ENCODE measurements at regions not wholly inside any gene's neighbourhood (a gene's known extent, or its start where the extent isn't known, plus 50 kb on each side); places are given as distances from the start of the nearest gene placed in this dataset.

- FAIRE-seq (no peak), DNase-seq (ENCODE audit: low read depth in 1 of 2, low spot score in 1 of 2) (no peak), ATAC-seq (no peak)
- ChIA-PET POLR2A (no interaction called here), CTCF (interaction anchor here (1.4 to 1.5 kb wide), 2 partner anchors 11 to 39 kb away, joined by 4 read pairs; no protein-coding TSS in a partner anchor)
- no peak overlapping the region for H3K4me3 ChIP-seq
- WGBS (ENCODE audit: missing lambda C conversion rate): 17% methylated on average over 2 of the region's 2 CpGs
- TF ChIP-seq POLR2A (IDR thresholded peaks at IDR 0.05; ENCODE audit: low read length) (no peak), BHLHE40 (IDR thresholded peaks at IDR 0.05; ENCODE audit: low read depth, low read length) (no peak), HOXA7 (CRISPR knock-in tag; IDR thresholded peaks at IDR 0.05) (no peak), HEYL (CRISPR knock-in tag; IDR thresholded peaks at IDR 0.05) (no peak)
- H3K4me1 ChIP-seq: no peaks in the 10 kb centered on the region
- no peak overlapping the region for H3K4me2 ChIP-seq
- no peak overlapping the region for H3K27ac ChIP-seq
- no peaks in the 10 kb centered on the region for H3K9me3 ChIP-seq
Observed at GRCh38 chr5:87741881-87742280, 329.2 kb upstream of the CCNH start.

GRCh38 chr5:87735923-87736322 is 323.2 kb upstream of the CCNH start:
- ChIA-PET POLR2A (no interaction called here), CTCF (no interaction called here)
- TF ChIP-seq ZC3H11A (IDR thresholded peaks at IDR 0.05) (no peak), RARB (CRISPR knock-in tag; IDR thresholded peaks at IDR 0.05) (no peak), FOSB (CRISPR knock-in tag; IDR thresholded peaks at IDR 0.05) (no peak), NR3C1 (IDR thresholded peaks at IDR 0.05) (no peak), MAFK (IDR thresholded peaks at IDR 0.05; ENCODE audit: partially characterized antibody) (peak; percentile 37), ATOH8 (CRISPR knock-in tag; IDR thresholded peaks at IDR 0.05; ENCODE audit: low read depth) (no peak)
- DNase-seq (ENCODE audit: low read depth in 1 of 2, low spot score in 1 of 2) (no peak), FAIRE-seq (no peak), ATAC-seq (no peak)
- H3K9me3 ChIP-seq: no peaks in the 10 kb centered on the region
- no peaks in the 10 kb centered on the region for H3K4me1 ChIP-seq
- H3K27ac ChIP-seq: no peak overlapping the region
- no peak overlapping the region for H3K4me3 ChIP-seq
- H3K4me2 ChIP-seq: no peak overlapping the region
- WGBS (ENCODE audit: missing lambda C conversion rate): 76% methylated on average over 1 of the region's 1 CpG

- H3K27ac ChIP-seq: no peak overlapping the region
- FAIRE-seq (no peak), ATAC-seq (no peak), DNase-seq (ENCODE audit: low read depth in 1 of 2, low spot score in 1 of 2) (no peak)
- H3K9me3 ChIP-seq: no peaks in the 10 kb centered on the region
- WGBS (ENCODE audit: missing lambda C conversion rate): 6% methylated on average over 3 of the region's 3 CpGs
- CTCF ChIA-PET: interaction anchor here (0.6 kb wide), 1 partner anchor 1418 kb away, joined by 4 read pairs; no protein-coding TSS in a partner anchor
- no peak overlapping the region for H3K4me2 ChIP-seq
- TF ChIP-seq BHLHE40 (IDR thresholded peaks at IDR 0.05; ENCODE audit: low read depth, low read length) (no peak), NR3C1 (IDR thresholded peaks at IDR 0.05) (no peak), ELK1 (IDR thresholded peaks at IDR 0.05; ENCODE audit: low read depth, low read length) (no peak), EHMT2 (IDR thresholded peaks at IDR 0.05; ENCODE audit: low read depth) (no peak), CTCF (IDR thresholded peaks at IDR 0.05) (no peak), ESRRA (IDR thresholded peaks at IDR 0.05; ENCODE audit: borderline replicate concordance, low read length) (no peak), NFE2L2 (conservative IDR thresholded peaks at IDR 0.05; ENCODE audit: low read length) (no peak), POLR2A (IDR thresholded peaks at IDR 0.05; ENCODE audit: low read length) (no peak), RCOR1 (IDR thresholded peaks at IDR 0.05; ENCODE audit: low read depth, low read length) (no peak), KDM5A (IDR thresholded peaks at IDR 0.05) (no peak)
- no peak overlapping the region for H3K4me3 ChIP-seq
- POLR2A ChIA-PET: no interaction called here
- no peaks in the 10 kb centered on the region for H3K4me1 ChIP-seq
Observed at GRCh38 chr5:87733897-87734296, 321.2 kb upstream of the CCNH start.
